Trophoblast cell (in vitro differentiated cells and primary cell): ENCODE measurements at regions not wholly inside any gene's neighbourhood (a gene's known extent, or its start where the extent isn't known, plus 50 kb on each side); places are given as distances from the start of the nearest gene placed in this dataset.

Source experiments
- DNase-seq, 2 donors: peaks; one replicate each; pipeline ENCODE4 v3.0.0-alpha.2; 2016
- H2AFZ ChIP-seq: 2 replicates; pipeline ENCODE4 v1.6.1; 2013; ENCODE audit warnings: low read length, moderate library complexity, mild to moderate bottlenecking; ENCODE audit not compliant: insufficient read depth, poor library complexity
- H2AK5ac ChIP-seq: 2 replicates; pipeline ENCODE4 v1.6.1; 2013; ENCODE audit warnings: mild to moderate bottlenecking, low read length
- H2BK120ac ChIP-seq: 2 replicates; pipeline ENCODE4 v1.6.1; 2013; ENCODE audit warnings: low read length, mild to moderate bottlenecking, moderate library complexity; ENCODE audit not compliant: insufficient read depth, poor library complexity
- H2BK12ac ChIP-seq: 2 replicates; pipeline ENCODE4 v1.6.1; 2013; ENCODE audit warnings: mild to moderate bottlenecking, low read length, moderate library complexity
- H2BK5ac ChIP-seq: 2 replicates; pipeline ENCODE4 v1.6.1; 2013; ENCODE audit warnings: low read length, low read depth, moderate library complexity, mild to moderate bottlenecking; ENCODE audit not compliant: poor library complexity
- H3K14ac ChIP-seq: 2 replicates; pipeline ENCODE4 v1.6.1; 2013; ENCODE audit warnings: mild to moderate bottlenecking, low read length
- H3K18ac ChIP-seq: 2 replicates; pipeline ENCODE4 v1.6.1; 2013; ENCODE audit warnings: mild to moderate bottlenecking, low read length
- H3K23ac ChIP-seq: 2 replicates; pipeline ENCODE4 v1.6.1; 2013; ENCODE audit warnings: low read length
- H3K27ac ChIP-seq: 2 replicates; pipeline ENCODE4 v1.5.1; 2013; ENCODE audit warnings: low read depth, mild to moderate bottlenecking, inconsistent platforms, low read length, moderate library complexity
- H3K27me3 ChIP-seq: 2 replicates; pipeline ENCODE4 v1.6.1; 2013; ENCODE audit warnings: inconsistent platforms, mild to moderate bottlenecking, low read length, moderate library complexity; ENCODE audit not compliant: insufficient read depth
- H3K36me3 ChIP-seq, 2 experiments: 1 replicate in 1 of 2; 2 replicates in 1 of 2; pipeline ENCODE4 v1.6.1; 2013; ENCODE audit warnings: low read length in 2 of 2, mild to moderate bottlenecking in 2 of 2, moderate library complexity in 1 of 2; ENCODE audit not compliant: insufficient read depth in 2 of 2, control insufficient read depth in 1 of 2
- H3K4ac ChIP-seq: 2 replicates; pipeline ENCODE4 v1.6.1; 2013; ENCODE audit warnings: low read depth, mild to moderate bottlenecking, low read length, moderate library complexity
- H3K4me1 ChIP-seq, 2 experiments: 1 replicate in 1 of 2; 2 replicates in 1 of 2; pipeline ENCODE4 v1.6.1; 2013; ENCODE audit warnings: low read length in 2 of 2, mild to moderate bottlenecking in 2 of 2, moderate library complexity in 1 of 2; ENCODE audit not compliant: insufficient read depth in 2 of 2, control insufficient read depth in 1 of 2
- H3K4me2 ChIP-seq: 2 replicates; pipeline ENCODE4 v1.6.1; 2013; ENCODE audit warnings: inconsistent platforms, mild to moderate bottlenecking, low read length, moderate library complexity
- H3K4me3 ChIP-seq: 2 replicates; pipeline ENCODE4 v1.5.1; 2013; ENCODE audit warnings: mild to moderate bottlenecking, low read depth, low read length, inconsistent platforms
- H3K79me1 ChIP-seq: one replicate; pipeline ENCODE4 v1.6.1; 2013; ENCODE audit warnings: low read length
- H3K79me2 ChIP-seq: 2 replicates; pipeline ENCODE4 v1.6.1; 2013; ENCODE audit warnings: low read length, mild to moderate bottlenecking; ENCODE audit not compliant: control insufficient read depth, insufficient read depth, poor library complexity
- H3K9ac ChIP-seq: 2 replicates; pipeline ENCODE4 v1.6.1; 2013; ENCODE audit warnings: mild to moderate bottlenecking, low read length
- H3K9me3 ChIP-seq: 2 replicates; pipeline ENCODE4 v1.6.1; 2013; ENCODE audit warnings: low read depth, mild to moderate bottlenecking, control low read depth, inconsistent platforms, low read length; ENCODE audit not compliant: insufficient read depth
- H4K12ac ChIP-seq: 2 replicates; pipeline ENCODE4 v1.6.1; 2013; ENCODE audit warnings: low read depth, mild to moderate bottlenecking, low read length, moderate library complexity
- H4K8ac ChIP-seq: 2 replicates; pipeline ENCODE4 v1.6.1; 2013; ENCODE audit warnings: low read depth, mild to moderate bottlenecking, low read length, moderate library complexity
- H4K91ac ChIP-seq: one replicate; pipeline ENCODE4 v1.6.1; 2013; ENCODE audit warnings: low read depth, mild to moderate bottlenecking, low read length, moderate library complexity
- WGBS: extraction: QIAGEN DNeasy Blood & Tissue Kit; methylation state at CpG from one replicate; pipeline ENCODE4 v1.1.7; 2013; ENCODE audit warnings: missing lambda C conversion rate; ENCODE audit not compliant: insufficient read length, insufficient coverage; ENCODE audit errors: extremely low coverage; 5-methylcytosine and 5-hydroxymethylcytosine counted together

DNA sequence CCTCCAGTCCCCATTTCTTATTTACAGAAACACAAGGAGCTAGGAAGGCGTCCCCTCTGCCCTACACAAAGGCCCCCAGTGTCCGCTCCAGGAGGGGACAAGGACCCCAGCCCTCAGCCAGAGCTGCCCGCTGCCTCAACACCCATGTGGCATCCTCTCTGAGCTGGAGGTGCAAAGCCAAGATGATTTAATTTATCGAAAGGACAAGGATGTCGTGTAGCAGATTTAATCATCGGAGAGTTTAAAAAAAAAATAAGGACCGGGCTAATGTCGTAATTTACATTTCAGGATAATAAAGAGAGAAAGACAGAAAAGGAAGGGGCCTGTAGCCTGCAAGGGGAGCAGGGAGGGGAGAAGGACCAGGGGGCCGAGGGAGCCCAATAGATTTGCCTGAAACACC lies 68.3 kb upstream of the CASZ1 start:
- H4K91ac ChIP-seq: no peak overlapping the region
- H2BK120ac ChIP-seq: no peak overlapping the region
- no peak overlapping the region for H3K18ac ChIP-seq
- WGBS: no CpG with 5 or more reads among the region's 9 CpGs
- no peak for DNase-seq
- no peak overlapping the region for H3K4me3 ChIP-seq
- H3K4ac ChIP-seq: no peak overlapping the region
- no peak overlapping the region for H3K27ac ChIP-seq
- H3K36me3 ChIP-seq: no peaks in the 10 kb centered on the region
- H3K9ac ChIP-seq: no peak overlapping the region
- no peak overlapping the region for H4K8ac ChIP-seq
- H3K23ac ChIP-seq: no peak overlapping the region
- H3K79me1 ChIP-seq: no peaks in the 10 kb centered on the region
- no peaks in the 10 kb centered on the region for H3K79me2 ChIP-seq
- H2AFZ ChIP-seq: no peak overlapping the region
- peaks cover 4% of the 10 kb centered on the region for H3K27me3 ChIP-seq
- H2BK5ac ChIP-seq: no peak overlapping the region
- no peaks in the 10 kb centered on the region for H3K9me3 ChIP-seq
- H3K4me1 ChIP-seq: peaks cover 2 to 5% of the 10 kb centered on the region in 2 experiments
- H3K14ac ChIP-seq: no peak overlapping the region
- H4K12ac ChIP-seq: no peak overlapping the region
- no peak overlapping the region for H2BK12ac ChIP-seq
- no peak overlapping the region for H3K4me2 ChIP-seq
- no peak overlapping the region for H2AK5ac ChIP-seq

GRCh38 chr1:10865518-10866320 lies 69.3 kb upstream of the CASZ1 start:
- Histone ChIP-seq H2BK12ac (no peak overlapping the region), H3K4me3 (no peak overlapping the region), H2AK5ac (no peak overlapping the region), H3K9me3 (no peaks in the 10 kb centered on the region), H3K27ac (no peak overlapping the region), H4K12ac (no peak overlapping the region), H3K79me2 (no peaks in the 10 kb centered on the region), H3K4ac (no peak overlapping the region), H3K4me1 (peaks cover 2 to 5% of the 10 kb centered on the region in 2 experiments), H4K8ac (no peak overlapping the region), H3K14ac (no peak overlapping the region), H2BK120ac (no peak overlapping the region), H3K9ac (no peak overlapping the region), H2BK5ac (no peak overlapping the region), H3K79me1 (no peaks in the 10 kb centered on the region), H4K91ac (no peak overlapping the region), H3K18ac (no peak overlapping the region), H3K23ac (no peak overlapping the region), H3K36me3 (no peaks in the 10 kb centered on the region), H3K27me3 (peaks cover 4% of the 10 kb centered on the region), H3K4me2 (no peak overlapping the region), H2AFZ (no peak overlapping the region)
- WGBS: no CpG with 5 or more reads among the region's 19 CpGs
- no peak for DNase-seq

GRCh38 chr1:10866321-10867093 lies 70.1 kb upstream of the CASZ1 start:
- no peak overlapping the region for H3K18ac ChIP-seq
- H2AFZ ChIP-seq: no peak overlapping the region
- no peaks in the 10 kb centered on the region for H3K79me2 ChIP-seq
- WGBS: no CpG with 5 or more reads among the region's 31 CpGs
- no peak overlapping the region for H2BK5ac ChIP-seq
- H4K12ac ChIP-seq: no peak overlapping the region
- H4K91ac ChIP-seq: no peak overlapping the region
- no peaks in the 10 kb centered on the region for H3K36me3 ChIP-seq
- peak overlapping the region; percentile 42 for H3K4me3 ChIP-seq
- no peak overlapping the region for H4K8ac ChIP-seq
- no peak overlapping the region for H3K14ac ChIP-seq
- H3K4ac ChIP-seq: no peak overlapping the region
- H3K9me3 ChIP-seq: no peaks in the 10 kb centered on the region
- H2BK12ac ChIP-seq: no peak overlapping the region
- no peak overlapping the region for H2BK120ac ChIP-seq
- peaks cover 2 to 5% of the 10 kb centered on the region in 2 experiments for H3K4me1 ChIP-seq
- peak in 1 of 2 donors; percentile 10 for DNase-seq
- H3K27me3 ChIP-seq: peaks cover 4% of the 10 kb centered on the region
- no peak overlapping the region for H3K9ac ChIP-seq
- H3K4me2 ChIP-seq: peak overlapping the region; percentile 83
- no peak overlapping the region for H2AK5ac ChIP-seq
- H3K23ac ChIP-seq: no peak overlapping the region
- no peaks in the 10 kb centered on the region for H3K79me1 ChIP-seq
- H3K27ac ChIP-seq: no peak overlapping the region

GRCh38 chr1:10867138-10867721 lies 70.8 kb upstream of the CASZ1 start:
- H3K18ac ChIP-seq: no peak overlapping the region
- H4K91ac ChIP-seq: no peak overlapping the region
- no peaks in the 10 kb centered on the region for H3K79me2 ChIP-seq
- no peak overlapping the region for H2BK120ac ChIP-seq
- H2BK5ac ChIP-seq: no peak overlapping the region
- H3K79me1 ChIP-seq: no peaks in the 10 kb centered on the region
- H3K4me2 ChIP-seq: peak overlapping the region; percentile 83
- H3K36me3 ChIP-seq: no peaks in the 10 kb centered on the region
- DNase-seq: peak; percentile 30 to 83
- H2AK5ac ChIP-seq: no peak overlapping the region
- peaks cover 4% of the 10 kb centered on the region for H3K27me3 ChIP-seq
- H3K14ac ChIP-seq: no peak overlapping the region
- H3K9me3 ChIP-seq: no peaks in the 10 kb centered on the region
- no peak overlapping the region for H3K9ac ChIP-seq
- H3K23ac ChIP-seq: no peak overlapping the region
- no peak overlapping the region for H2AFZ ChIP-seq
- no peak overlapping the region for H3K27ac ChIP-seq
- H3K4me1 ChIP-seq: peaks cover 2 to 5% of the 10 kb centered on the region in 2 experiments
- peak overlapping the region; percentile 42 for H3K4me3 ChIP-seq
- H3K4ac ChIP-seq: no peak overlapping the region
- H4K12ac ChIP-seq: no peak overlapping the region
- no peak overlapping the region for H2BK12ac ChIP-seq
- WGBS: no CpG with 5 or more reads among the region's 54 CpGs
- H4K8ac ChIP-seq: no peak overlapping the region
